Endodermal cell (in vitro differentiated cells): ENCODE measurements at regions not wholly inside any gene's neighbourhood (a gene's known extent, or its start where the extent isn't known, plus 50 kb on each side); places are given as distances from the start of the nearest gene placed in this dataset.

Source experiments
- DNase-seq: peaks from one replicate; pipeline ENCODE4 v3.0.0-alpha.2; 2017
- H3K27ac ChIP-seq: 2 replicates; pipeline ENCODE4 v1.5.1; 2013; ENCODE audit warnings: mild to moderate bottlenecking, low read depth, low read length, moderate library complexity
- H3K27me3 ChIP-seq: 2 replicates; pipeline ENCODE4 v1.6.1; 2013; ENCODE audit warnings: mild to moderate bottlenecking, low read length, moderate library complexity; ENCODE audit not compliant: insufficient read depth, control insufficient read depth, poor library complexity, severe bottlenecking
- H3K36me3 ChIP-seq: 2 replicates; pipeline ENCODE4 v1.7.0; 2013; ENCODE audit warnings: mild to moderate bottlenecking, low read length, moderate library complexity; ENCODE audit not compliant: control insufficient read depth, insufficient read depth
- H3K4me1 ChIP-seq: one replicate; pipeline ENCODE4 v1.7.0; 2013; ENCODE audit warnings: low read length; ENCODE audit not compliant: control insufficient read depth, insufficient read depth
- H3K4me3 ChIP-seq: 2 replicates; pipeline ENCODE4 v1.5.1; 2013; ENCODE audit warnings: mild to moderate bottlenecking, low read length, moderate library complexity
- H3K9ac ChIP-seq: 2 replicates; pipeline ENCODE4 v1.6.1; 2013; ENCODE audit warnings: mild to moderate bottlenecking, low read length, moderate library complexity; ENCODE audit not compliant: poor library complexity, severe bottlenecking; ENCODE audit errors: extremely low read depth
- H3K9me3 ChIP-seq: 2 replicates; pipeline ENCODE4 v1.6.1; 2013; ENCODE audit warnings: mild to moderate bottlenecking, low read length, moderate library complexity; ENCODE audit not compliant: control insufficient read depth
- H3K27ac Mint-ChIP-seq: 2 replicates; pipeline ENCODE4 v1.8.0; 2020; ENCODE audit warnings: mixed read lengths
- H3K27me3 Mint-ChIP-seq: 2 replicates; pipeline ENCODE4 v1.8.0; 2021; ENCODE audit warnings: mild to moderate bottlenecking, mixed read lengths; ENCODE audit not compliant: insufficient read depth
- H3K36me3 Mint-ChIP-seq: 2 replicates; pipeline ENCODE4 v1.8.0; 2020; ENCODE audit warnings: low read depth, mixed read lengths
- H3K4me1 Mint-ChIP-seq: 2 replicates; pipeline ENCODE4 v1.8.0; 2020; ENCODE audit warnings: mixed read lengths
- H3K4me3 Mint-ChIP-seq: 2 replicates; pipeline ENCODE4 v1.8.0; 2020; ENCODE audit warnings: mild to moderate bottlenecking, moderate library complexity, mixed read lengths
- H3K9me3 Mint-ChIP-seq: 2 replicates; pipeline ENCODE4 v1.8.0; 2020; ENCODE audit warnings: mild to moderate bottlenecking, mixed read lengths
- WGBS, 2 experiments: methylation state at CpG; one replicate each; pipeline versions ENCODE4 v1.1.5 to v1.1.7; 2013; ENCODE audit warnings: missing lambda C conversion rate in 2 of 2, mixed read lengths in 1 of 2; ENCODE audit not compliant: insufficient coverage in 1 of 2, insufficient read length in 1 of 2; 5-methylcytosine and 5-hydroxymethylcytosine counted together
- TF ChIP-seq, protein P1 (sequence below): fragments of 200-600 bp; sonication (generic); conservative IDR thresholded peaks from 2 replicates; pipeline ENCODE4 v1.5.0; 2021; ENCODE audit warnings: antibody characterized with exemption, mild to moderate bottlenecking

DNA sequence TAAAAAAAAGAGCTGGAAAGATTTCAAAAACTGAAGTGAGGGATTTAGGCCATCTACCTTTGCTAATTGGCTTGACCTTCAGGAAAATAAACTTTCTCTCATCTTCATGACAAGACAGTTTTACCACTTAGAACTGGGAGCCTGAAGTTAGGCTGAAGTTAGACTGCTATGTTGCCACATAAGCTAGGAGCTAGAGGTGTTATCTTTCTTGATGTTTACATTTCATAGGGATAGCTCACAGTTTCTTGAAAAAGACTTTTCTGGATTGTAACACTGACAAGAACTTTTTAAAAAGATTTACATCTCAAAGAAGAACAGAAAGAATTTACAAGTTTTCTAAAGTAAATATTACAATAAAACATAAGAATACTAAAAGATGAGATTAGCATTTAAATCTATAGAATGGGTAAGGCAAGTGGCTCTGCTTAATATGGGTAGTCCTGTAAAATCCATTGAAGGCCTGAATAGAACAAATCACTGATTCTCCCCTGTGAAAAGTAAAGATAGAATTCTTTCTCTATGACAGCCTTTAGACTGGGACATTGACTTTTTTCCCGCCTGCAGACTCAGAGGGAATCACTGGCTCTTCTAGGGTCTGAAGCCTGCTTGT lies 1665.4 kb upstream of the CDH9 start:
- DNase-seq, result no peak
- Histone ChIP-seq H3K9me3 (no peaks in the 10 kb centered on the region), H3K27ac (no peak overlapping the region), H3K36me3 (no peaks in the 10 kb centered on the region), H3K4me1 (no peaks in the 10 kb centered on the region), H3K9ac (no peak overlapping the region), H3K27me3 (no peaks in the 10 kb centered on the region), H3K4me3 (no peak overlapping the region)
- Mint-ChIP-seq H3K27me3 (no peaks in the 10 kb centered on the region), H3K36me3 (no peaks in the 10 kb centered on the region), H3K4me3 (no peak overlapping the region), H3K9me3 (no peaks in the 10 kb centered on the region), H3K4me1 (peaks cover 12% of the 10 kb centered on the region), H3K27ac (no peak overlapping the region)
- TF ChIP-seq, protein P1, sequence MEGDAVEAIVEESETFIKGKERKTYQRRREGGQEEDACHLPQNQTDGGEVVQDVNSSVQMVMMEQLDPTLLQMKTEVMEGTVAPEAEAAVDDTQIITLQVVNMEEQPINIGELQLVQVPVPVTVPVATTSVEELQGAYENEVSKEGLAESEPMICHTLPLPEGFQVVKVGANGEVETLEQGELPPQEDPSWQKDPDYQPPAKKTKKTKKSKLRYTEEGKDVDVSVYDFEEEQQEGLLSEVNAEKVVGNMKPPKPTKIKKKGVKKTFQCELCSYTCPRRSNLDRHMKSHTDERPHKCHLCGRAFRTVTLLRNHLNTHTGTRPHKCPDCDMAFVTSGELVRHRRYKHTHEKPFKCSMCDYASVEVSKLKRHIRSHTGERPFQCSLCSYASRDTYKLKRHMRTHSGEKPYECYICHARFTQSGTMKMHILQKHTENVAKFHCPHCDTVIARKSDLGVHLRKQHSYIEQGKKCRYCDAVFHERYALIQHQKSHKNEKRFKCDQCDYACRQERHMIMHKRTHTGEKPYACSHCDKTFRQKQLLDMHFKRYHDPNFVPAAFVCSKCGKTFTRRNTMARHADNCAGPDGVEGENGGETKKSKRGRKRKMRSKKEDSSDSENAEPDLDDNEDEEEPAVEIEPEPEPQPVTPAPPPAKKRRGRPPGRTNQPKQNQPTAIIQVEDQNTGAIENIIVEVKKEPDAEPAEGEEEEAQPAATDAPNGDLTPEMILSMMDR, result no peak
- WGBS, 2 experiments, result 60 to 68% methylated on average over 1 of the region's 1 CpG

DNA sequence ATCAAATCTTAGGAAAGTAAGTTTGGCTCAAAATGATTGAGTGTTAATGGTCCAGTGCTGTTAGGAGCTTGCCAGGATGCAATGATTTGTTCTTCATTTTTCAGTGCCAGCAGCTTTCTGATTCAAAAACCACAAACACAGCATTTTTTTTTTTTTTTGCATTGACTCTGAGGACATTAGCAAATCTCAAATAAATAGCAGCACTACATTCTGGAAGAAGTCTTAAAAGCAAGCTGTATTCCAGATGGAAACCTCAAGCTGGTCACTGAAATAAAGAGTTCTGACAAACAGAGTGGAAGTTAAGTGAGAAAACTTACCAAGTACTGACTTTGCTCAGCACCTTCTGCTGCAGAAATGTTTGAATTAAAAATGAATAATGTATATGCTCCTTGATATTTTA lies 1653.1 kb upstream of the CDH9 start:
- Histone ChIP-seq H3K27me3 (no peaks in the 10 kb centered on the region), H3K36me3 (no peaks in the 10 kb centered on the region), H3K4me1 (no peaks in the 10 kb centered on the region), H3K9me3 (no peaks in the 10 kb centered on the region), H3K4me3 (no peak overlapping the region), H3K9ac (no peak overlapping the region), H3K27ac (no peak overlapping the region)
- Mint-ChIP-seq H3K27me3 (no peaks in the 10 kb centered on the region), H3K27ac (no peak overlapping the region), H3K4me3 (no peak overlapping the region), H3K9me3 (no peaks in the 10 kb centered on the region), H3K36me3 (no peaks in the 10 kb centered on the region), H3K4me1 (no peaks in the 10 kb centered on the region)
- DNase-seq, result no peak
- TF ChIP-seq, protein P1, result no peak

GRCh38 chr5:28685794-28686193 lies 1647.4 kb upstream of the CDH9 start:
- H3K4me1 Mint-ChIP-seq, result no peaks in the 10 kb centered on the region
- no peaks in the 10 kb centered on the region for H3K9me3 Mint-ChIP-seq
- no peaks in the 10 kb centered on the region for H3K4me1 ChIP-seq
- H3K9ac ChIP-seq, result no peak overlapping the region
- no peaks in the 10 kb centered on the region for H3K36me3 ChIP-seq
- 97 to 100% methylated on average over 1 to 6 of the region's 6 CpGs for WGBS, 2 experiments
- no peak overlapping the region for H3K27ac Mint-ChIP-seq
- H3K27me3 ChIP-seq, result no peaks in the 10 kb centered on the region
- H3K27ac ChIP-seq, result no peak overlapping the region
- H3K27me3 Mint-ChIP-seq, result no peaks in the 10 kb centered on the region
- no peaks in the 10 kb centered on the region for H3K36me3 Mint-ChIP-seq
- no peaks in the 10 kb centered on the region for H3K9me3 ChIP-seq
- TF ChIP-seq, protein P1, result no peak
- no peak for DNase-seq
- no peak overlapping the region for H3K4me3 Mint-ChIP-seq
- H3K4me3 ChIP-seq, result no peak overlapping the region
